ENCODE measurements at regions not wholly inside any gene's neighbourhood (a gene's known extent, or its start where the extent isn't known, plus 50 kb on each side); places are given as distances from the start of the nearest gene placed in this dataset.
"Not testable (repeated sequence)": the region's sequence is repeated elsewhere in the genome, so short reads cannot be mapped to it uniquely, and the experiment has no call there.

GRCh38 chr4:17234678-17235077 is 277.2 kb downstream of the QDPR start:
- H3K27me3 ChIP-seq (ENCODE audit: control insufficient read depth in 1 of 2, insufficient read depth in 2 of 2, low read length in 2 of 2) = no peaks in the 10 kb centered on the region
- no peak overlapping the region for H3K4me3 ChIP-seq (ENCODE audit: low read length)
- no peak overlapping the region for H3K27ac Mint-ChIP-seq
- no peaks in the 10 kb centered on the region for H3K4me1 Mint-ChIP-seq (ENCODE audit: low read depth)
- H3K36me3 Mint-ChIP-seq (ENCODE audit: low read depth) = no peaks in the 10 kb centered on the region
- H3K9me3 Mint-ChIP-seq = no peaks in the 10 kb centered on the region
- DNase-seq = no peak
- TF ChIP-seq CTCF (IDR thresholded peaks at IDR 0.05) = no peak
- ATAC-seq (ENCODE audit: poor library complexity) = no peak
- H3K27ac ChIP-seq (ENCODE audit: low read depth in 1 of 2, low read length in 2 of 2) = no peak overlapping the region
- intact Hi-C loops (cut with DNase I, micrococcal nuclease) = no loop called here
- no peaks in the 10 kb centered on the region for H3K36me3 ChIP-seq (ENCODE audit: insufficient read depth, low read length)
- H3K4me1 ChIP-seq (ENCODE audit: insufficient read depth, low read length) = no peaks in the 10 kb centered on the region
- ChIA-PET CTCF (no interaction called here), POLR2A (no interaction called here)
- H3K4me3 Mint-ChIP-seq = no peak overlapping the region
- H3K9me3 ChIP-seq (ENCODE audit: control insufficient read depth in 1 of 2, insufficient read depth in 1 of 2, low read length in 2 of 2) = no peaks in the 10 kb centered on the region
- peaks cover 7% of the 10 kb centered on the region for H3K27me3 Mint-ChIP-seq

GRCh38 chr4:17232566-17233253 is 279.2 kb downstream of the QDPR start:
- Histone ChIP-seq H3K27me3 (ENCODE audit: control insufficient read depth in 1 of 2, insufficient read depth in 2 of 2, low read length in 2 of 2) (no peaks in the 10 kb centered on the region), H3K4me3 (ENCODE audit: low read length) (no peak overlapping the region), H3K4me1 (ENCODE audit: insufficient read depth, low read length) (no peaks in the 10 kb centered on the region), H3K9me3 (ENCODE audit: control insufficient read depth in 1 of 2, insufficient read depth in 1 of 2, low read length in 2 of 2) (no peaks in the 10 kb centered on the region), H3K27ac (ENCODE audit: low read depth in 1 of 2, low read length in 2 of 2) (no peak overlapping the region), H3K36me3 (ENCODE audit: insufficient read depth, low read length) (no peaks in the 10 kb centered on the region)
- intact Hi-C loops (cut with DNase I, micrococcal nuclease) = no loop called here
- Mint-ChIP-seq H3K27me3 (peaks cover 9% of the 10 kb centered on the region), H3K36me3 (ENCODE audit: low read depth) (no peaks in the 10 kb centered on the region), H3K4me3 (no peak overlapping the region), H3K4me1 (ENCODE audit: low read depth) (no peaks in the 10 kb centered on the region), H3K9me3 (no peaks in the 10 kb centered on the region), H3K27ac (no peak overlapping the region)
- DNase-seq = no peak
- CTCF ChIA-PET = no interaction called here
- POLR2A ChIA-PET = no interaction called here
- TF ChIP-seq CTCF (IDR thresholded peaks at IDR 0.05) = no peak
- ATAC-seq (ENCODE audit: poor library complexity) = no peak

GRCh38 chr4:17231880-17232475 is 279.9 kb downstream of the QDPR start:
- H3K36me3 ChIP-seq (ENCODE audit: insufficient read depth, low read length); H3K27ac Mint-ChIP-seq; ATAC-seq (ENCODE audit: poor library complexity); H3K36me3 Mint-ChIP-seq (ENCODE audit: low read depth); H3K4me3 Mint-ChIP-seq; H3K27me3 Mint-ChIP-seq; H3K4me1 Mint-ChIP-seq (ENCODE audit: low read depth); H3K4me1 ChIP-seq (ENCODE audit: insufficient read depth, low read length); H3K9me3 ChIP-seq (ENCODE audit: control insufficient read depth in 1 of 2, insufficient read depth in 1 of 2, low read length in 2 of 2); DNase-seq; H3K9me3 Mint-ChIP-seq; H3K4me3 ChIP-seq (ENCODE audit: low read length); CTCF ChIA-PET; H3K27ac ChIP-seq (ENCODE audit: low read depth in 1 of 2, low read length in 2 of 2); H3K27me3 ChIP-seq (ENCODE audit: control insufficient read depth in 1 of 2, insufficient read depth in 2 of 2, low read length in 2 of 2); POLR2A ChIA-PET; intact Hi-C loops (cut with DNase I, micrococcal nuclease): not testable (repeated sequence)

- H3K4me1 Mint-ChIP-seq (ENCODE audit: low read depth) = no peaks in the 10 kb centered on the region
- H3K27me3 ChIP-seq (ENCODE audit: control insufficient read depth in 1 of 2, insufficient read depth in 2 of 2, low read length in 2 of 2) = no peaks in the 10 kb centered on the region
- POLR2A ChIA-PET = no interaction called here
- H3K36me3 ChIP-seq (ENCODE audit: insufficient read depth, low read length) = no peaks in the 10 kb centered on the region
- H3K4me1 ChIP-seq (ENCODE audit: insufficient read depth, low read length) = no peaks in the 10 kb centered on the region
- intact Hi-C loops (cut with DNase I, micrococcal nuclease) = no loop called here
- peaks cover 9% of the 10 kb centered on the region for H3K27me3 Mint-ChIP-seq
- no peak for TF ChIP-seq CTCF (IDR thresholded peaks at IDR 0.05)
- CTCF ChIA-PET = interaction anchor here (0.8 kb wide), 1 partner anchor 13 kb away, joined by 3 read pairs; no protein-coding TSS in a partner anchor
- no peak overlapping the region for H3K27ac Mint-ChIP-seq
- DNase-seq = no peak
- no peak overlapping the region for H3K27ac ChIP-seq (ENCODE audit: low read depth in 1 of 2, low read length in 2 of 2)
- ATAC-seq (ENCODE audit: poor library complexity) = no peak
- H3K9me3 Mint-ChIP-seq = no peaks in the 10 kb centered on the region
- no peak overlapping the region for H3K4me3 Mint-ChIP-seq
- H3K9me3 ChIP-seq (ENCODE audit: control insufficient read depth in 1 of 2, insufficient read depth in 1 of 2, low read length in 2 of 2) = no peaks in the 10 kb centered on the region
- H3K4me3 ChIP-seq (ENCODE audit: low read length) = no peak overlapping the region
- no peaks in the 10 kb centered on the region for H3K36me3 Mint-ChIP-seq (ENCODE audit: low read depth)
Measured at GRCh38 chr4:17230727-17231126, 281.2 kb downstream of the QDPR start.

Data from CD4-positive, alpha-beta T cell (primary cell).